IPS-18a (cell line): ENCODE measurements at regions not wholly inside any gene's neighbourhood (a gene's known extent, or its start where the extent isn't known, plus 50 kb on each side); places are given as distances from the start of the nearest gene placed in this dataset.
"Not testable (repeated sequence)": the region's sequence is repeated elsewhere in the genome, so short reads cannot be mapped to it uniquely, and the experiment has no call there.

Experiments
- H3K27ac ChIP-seq: one replicate; pipeline ENCODE4 v1.5.1; 2013; ENCODE audit warnings: low read length
- H3K27me3 ChIP-seq: one replicate; pipeline ENCODE4 v1.6.1; 2013; ENCODE audit warnings: mild to moderate bottlenecking, low read length; ENCODE audit not compliant: control insufficient read depth, insufficient read depth
- H3K36me3 ChIP-seq: one replicate; pipeline ENCODE4 v1.6.1; 2013; ENCODE audit warnings: low read depth, low read length; ENCODE audit not compliant: control insufficient read depth
- H3K4me1 ChIP-seq: one replicate; pipeline ENCODE4 v1.6.1; 2013; ENCODE audit warnings: low read depth, low read length; ENCODE audit not compliant: control insufficient read depth
- H3K4me3 ChIP-seq: one replicate; pipeline ENCODE4 v1.5.1; 2013; ENCODE audit warnings: low read length
- H3K9ac ChIP-seq: one replicate; pipeline ENCODE4 v1.6.1; 2013; ENCODE audit warnings: mild to moderate bottlenecking, low read length, moderate library complexity
- H3K9me3 ChIP-seq: one replicate; pipeline ENCODE4 v1.6.1; 2013; ENCODE audit warnings: low read depth, low read length; ENCODE audit not compliant: control insufficient read depth

GRCh38 chr1:213783893-213784292 is 203.9 kb upstream of the PROX1 start:
- H3K27me3 ChIP-seq = no peaks in the 10 kb centered on the region
- H3K27ac ChIP-seq = no peak overlapping the region
- H3K9ac ChIP-seq = no peak overlapping the region
- no peaks in the 10 kb centered on the region for H3K36me3 ChIP-seq
- H3K4me3 ChIP-seq = no peak overlapping the region
- no peaks in the 10 kb centered on the region for H3K9me3 ChIP-seq
- no peaks in the 10 kb centered on the region for H3K4me1 ChIP-seq

- H3K27me3 ChIP-seq = no peaks in the 10 kb centered on the region
- H3K9ac ChIP-seq = no peak overlapping the region
- no peaks in the 10 kb centered on the region for H3K9me3 ChIP-seq
- H3K27ac ChIP-seq = no peak overlapping the region
- H3K4me3 ChIP-seq = no peak overlapping the region
- H3K4me1 ChIP-seq = no peaks in the 10 kb centered on the region
- no peaks in the 10 kb centered on the region for H3K36me3 ChIP-seq
Observed at GRCh38 chr1:213786683-213787082, 201.1 kb upstream of the PROX1 start.

- no peak overlapping the region for H3K27ac ChIP-seq
- no peak overlapping the region for H3K4me3 ChIP-seq
- no peaks in the 10 kb centered on the region for H3K27me3 ChIP-seq
- H3K4me1 ChIP-seq = no peaks in the 10 kb centered on the region
- no peak overlapping the region for H3K9ac ChIP-seq
- H3K36me3 ChIP-seq = no peaks in the 10 kb centered on the region
- no peaks in the 10 kb centered on the region for H3K9me3 ChIP-seq
Observed at GRCh38 chr1:213790565-213790964, 197.2 kb upstream of the PROX1 start.

- no peaks in the 10 kb centered on the region for H3K9me3 ChIP-seq
- no peak overlapping the region for H3K9ac ChIP-seq
- no peak overlapping the region for H3K27ac ChIP-seq
- H3K36me3 ChIP-seq = no peaks in the 10 kb centered on the region
- no peak overlapping the region for H3K4me3 ChIP-seq
- no peaks in the 10 kb centered on the region for H3K27me3 ChIP-seq
- H3K4me1 ChIP-seq = no peaks in the 10 kb centered on the region
Observed at GRCh38 chr1:213793482-213794067, 194.2 kb upstream of the PROX1 start.

GRCh38 chr1:213796525-213796924 is 191.2 kb upstream of the PROX1 start:
- H3K36me3 ChIP-seq = no peaks in the 10 kb centered on the region

GRCh38 chr1:213808288-213808687 is 179.5 kb upstream of the PROX1 start:
- not testable (repeated sequence) for H3K9me3 ChIP-seq, H3K36me3 ChIP-seq, H3K4me1 ChIP-seq, H3K27me3 ChIP-seq, H3K4me3 ChIP-seq, H3K27ac ChIP-seq, H3K9ac ChIP-seq

More at GRCh38 chr1:213796525-213796924, 191.2 kb upstream of the PROX1 start:
- Histone ChIP-seq H3K9ac (no peak overlapping the region), H3K4me3 (no peak overlapping the region), H3K4me1 (no peaks in the 10 kb centered on the region), H3K27ac (no peak overlapping the region), H3K27me3 (no peaks in the 10 kb centered on the region), H3K9me3 (no peaks in the 10 kb centered on the region)

- Histone ChIP-seq H3K9me3 (no peaks in the 10 kb centered on the region), H3K27ac (no peak overlapping the region), H3K9ac (no peak overlapping the region), H3K27me3 (no peaks in the 10 kb centered on the region), H3K36me3 (no peaks in the 10 kb centered on the region), H3K4me3 (no peak overlapping the region), H3K4me1 (no peaks in the 10 kb centered on the region)
Observed at GRCh38 chr1:213817156-213817555, 170.6 kb upstream of the PROX1 start.

GRCh38 chr1:213820362-213821149 is 167.2 kb upstream of the PROX1 start:
- Histone ChIP-seq H3K9me3 (no peaks in the 10 kb centered on the region), H3K4me1 (no peaks in the 10 kb centered on the region), H3K4me3 (no peak overlapping the region), H3K9ac (no peak overlapping the region), H3K36me3 (no peaks in the 10 kb centered on the region), H3K27me3 (no peaks in the 10 kb centered on the region), H3K27ac (no peak overlapping the region)

- Histone ChIP-seq H3K27ac (no peak overlapping the region), H3K9me3 (no peaks in the 10 kb centered on the region), H3K27me3 (no peaks in the 10 kb centered on the region), H3K4me3 (no peak overlapping the region), H3K9ac (no peak overlapping the region), H3K36me3 (no peaks in the 10 kb centered on the region), H3K4me1 (no peaks in the 10 kb centered on the region)
Observed at GRCh38 chr1:213821175-213821942, 166.4 kb upstream of the PROX1 start.

- Histone ChIP-seq H3K9ac (no peak overlapping the region), H3K27me3 (no peaks in the 10 kb centered on the region), H3K4me3 (no peak overlapping the region), H3K9me3 (no peaks in the 10 kb centered on the region), H3K4me1 (no peaks in the 10 kb centered on the region), H3K36me3 (no peaks in the 10 kb centered on the region), H3K27ac (no peak overlapping the region)
Observed at GRCh38 chr1:213821943-213822334, 165.8 kb upstream of the PROX1 start.

GRCh38 chr1:213826891-213827290 is 160.9 kb upstream of the PROX1 start:
- H3K27ac ChIP-seq = no peak overlapping the region
- no peaks in the 10 kb centered on the region for H3K9me3 ChIP-seq
- H3K4me1 ChIP-seq = peaks cover 10% of the 10 kb centered on the region
- H3K36me3 ChIP-seq = no peaks in the 10 kb centered on the region
- no peaks in the 10 kb centered on the region for H3K27me3 ChIP-seq
- no peak overlapping the region for H3K4me3 ChIP-seq
- H3K9ac ChIP-seq = no peak overlapping the region
